Lower lobe of right lung (tissue), 2 donors: ENCODE measurements at regions not wholly inside any gene's neighbourhood (a gene's known extent, or its start where the extent isn't known, plus 50 kb on each side); places are given as distances from the start of the nearest gene placed in this dataset.

ENCODE experiments used
- ATAC-seq, 2 donors: fragments of 200-7000 bp; cut with Tn5 transposase; one replicate each; pipeline ENCODE4 v1.9.1; 2020 to 2022; ENCODE audit warnings: mild to moderate bottlenecking in 2 of 2, moderate library complexity in 2 of 2
- DNase-seq: peaks from one replicate; pipeline ENCODE4 v3.0.0-alpha.2; 2020
- H3K27ac ChIP-seq: fragments of 200-600 bp; one replicate; pipeline ENCODE4 v1.8.0; 2022
- H3K27me3 ChIP-seq: fragments of 200-600 bp; one replicate; pipeline ENCODE4 v1.8.0; 2022; ENCODE audit warnings: low read depth
- H3K36me3 ChIP-seq: fragments of 200-600 bp; one replicate; pipeline ENCODE4 v1.8.0; 2022; ENCODE audit warnings: mild to moderate bottlenecking
- H3K4me1 ChIP-seq: fragments of 200-600 bp; one replicate; pipeline ENCODE4 v1.8.0; 2022
- H3K4me3 ChIP-seq: fragments of 200-600 bp; one replicate; pipeline ENCODE4 v1.8.0; 2022; ENCODE audit warnings: mild to moderate bottlenecking
- H3K9me3 ChIP-seq: fragments of 200-600 bp; one replicate; pipeline ENCODE4 v1.8.0; 2022
- CTCF ChIP-seq: fragments of 200-600 bp; IDR thresholded peaks from one replicate; pipeline ENCODE4 v1.8.0; 2022; ENCODE audit warnings: antibody characterized with exemption, mild to moderate bottlenecking
- intact Hi-C: fragments of 100-400 bp; cut with DNase I; formaldehyde crosslinking; loops from one replicate; pipeline ENCODE4 v1.11.0; 2022
- donor health status: DM: no; HTN: yes; CAD: no; lungs with severe emphysema.

GRCh38 chr3:87126321-87126720 lies 100.8 kb upstream of the CHMP2B start:
- no peak overlapping the region for H3K27ac ChIP-seq
- intact Hi-C loops, result no loop called here
- no peaks in the 10 kb centered on the region for H3K9me3 ChIP-seq

DNA sequence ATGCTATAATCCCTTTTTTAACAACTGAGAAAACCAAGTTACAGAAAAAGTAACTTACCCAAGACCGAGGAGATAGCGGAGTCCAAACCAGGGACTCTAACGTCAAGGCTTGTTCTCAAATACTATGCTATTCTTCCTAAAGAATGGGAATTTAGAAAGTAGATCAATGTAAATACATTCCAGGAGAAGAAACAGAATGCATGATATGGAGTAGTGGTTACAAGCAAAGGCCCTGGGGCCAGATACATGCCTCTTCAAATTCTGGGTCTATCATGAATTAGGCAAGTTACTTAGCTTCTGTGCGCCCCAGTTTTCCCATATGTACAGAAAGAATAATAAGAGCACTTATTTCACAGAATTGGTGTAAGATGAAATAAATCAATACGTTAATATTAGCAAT lies 102.0 kb upstream of the CHMP2B start:
- ATAC-seq (no peak), DNase-seq (no peak)
- no peaks in the 10 kb centered on the region for H3K27me3 ChIP-seq
- no peaks in the 10 kb centered on the region for H3K9me3 ChIP-seq
- H3K27ac ChIP-seq, result no peak overlapping the region
- TF ChIP-seq CTCF, result no peak
- no peaks in the 10 kb centered on the region for H3K36me3 ChIP-seq
- no peak overlapping the region for H3K4me3 ChIP-seq
- intact Hi-C loops, result no loop called here
- H3K4me1 ChIP-seq, result no peaks in the 10 kb centered on the region

More at GRCh38 chr3:87126321-87126720, 100.8 kb upstream of the CHMP2B start:
- H3K4me3 ChIP-seq, result no peak overlapping the region
- H3K36me3 ChIP-seq, result no peaks in the 10 kb centered on the region
- no peak for TF ChIP-seq CTCF
- DNase-seq (no peak), ATAC-seq (no peak)
- H3K4me1 ChIP-seq, result no peaks in the 10 kb centered on the region
- H3K27me3 ChIP-seq, result no peaks in the 10 kb centered on the region

DNA sequence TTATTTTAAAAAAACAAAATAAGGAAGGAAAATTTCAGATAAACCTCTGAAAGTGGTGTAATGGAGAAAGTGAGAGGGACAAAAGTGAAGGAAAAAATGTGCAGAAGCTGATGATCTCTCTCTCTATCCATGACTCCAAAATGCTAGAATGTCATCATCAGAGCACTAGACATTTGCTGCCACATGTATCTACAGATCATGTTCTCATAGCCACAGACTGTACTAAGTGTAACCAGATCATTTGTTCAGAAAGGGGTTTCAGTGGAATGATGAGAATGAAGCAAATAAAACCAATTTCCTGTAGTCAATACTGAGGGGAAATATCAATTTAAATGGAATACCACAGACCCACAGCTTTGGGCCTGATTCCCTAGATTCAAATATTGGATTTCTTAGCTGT lies 104.3 kb upstream of the CHMP2B start:
- Histone ChIP-seq H3K4me1 (no peaks in the 10 kb centered on the region), H3K36me3 (no peaks in the 10 kb centered on the region), H3K27ac (no peak overlapping the region), H3K27me3 (no peaks in the 10 kb centered on the region), H3K9me3 (no peaks in the 10 kb centered on the region), H3K4me3 (no peak overlapping the region)
- DNase-seq (no peak), ATAC-seq (no peak)
- intact Hi-C loops, result no loop called here
- no peak for TF ChIP-seq CTCF

GRCh38 chr3:87121856-87122255 lies 105.3 kb upstream of the CHMP2B start:
- ATAC-seq (no peak), DNase-seq (no peak)
- no peaks in the 10 kb centered on the region for H3K36me3 ChIP-seq
- intact Hi-C loops, result no loop called here
- H3K4me3 ChIP-seq, result no peak overlapping the region
- H3K27me3 ChIP-seq, result no peaks in the 10 kb centered on the region
- no peak overlapping the region for H3K27ac ChIP-seq
- no peaks in the 10 kb centered on the region for H3K9me3 ChIP-seq
- H3K4me1 ChIP-seq, result no peaks in the 10 kb centered on the region
- TF ChIP-seq CTCF, result no peak

GRCh38 chr3:87120881-87121280 lies 106.2 kb upstream of the CHMP2B start:
- ATAC-seq, result no peak
- Histone ChIP-seq H3K9me3 (no peaks in the 10 kb centered on the region), H3K27ac (no peak overlapping the region), H3K4me1 (no peaks in the 10 kb centered on the region), H3K36me3 (no peaks in the 10 kb centered on the region), H3K27me3 (no peaks in the 10 kb centered on the region), H3K4me3 (no peak overlapping the region)
- no peak for TF ChIP-seq CTCF
- DNase-seq, result no peak
- intact Hi-C loops, result no loop called here

- intact Hi-C loops, result no loop called here
- Histone ChIP-seq H3K4me1 (no peaks in the 10 kb centered on the region), H3K36me3 (no peaks in the 10 kb centered on the region), H3K9me3 (no peaks in the 10 kb centered on the region), H3K27me3 (no peaks in the 10 kb centered on the region), H3K4me3 (no peak overlapping the region), H3K27ac (no peak overlapping the region)
- ATAC-seq (no peak), DNase-seq (no peak)
- no peak for TF ChIP-seq CTCF
These were observed 106.9 kb upstream of the CHMP2B start for GRCh38 chr3:87120236-87120635.
